Right atrium auricular region (tissue), 2 donors: ENCODE measurements at regions not wholly inside any gene's neighbourhood (a gene's known extent, or its start where the extent isn't known, plus 50 kb on each side); places are given as distances from the start of the nearest gene placed in this dataset.

Experiments
- DNase-seq: peaks from one replicate; pipeline ENCODE4 v3.0.0-alpha.2; 2019; ENCODE audit warnings: low spot score
- H3K27ac ChIP-seq, 2 donors: fragments of 200-600 bp; sonication (generic); 1 replicate in 1 of 2; 2 replicates in 1 of 2; pipeline ENCODE4 v1.5.1; 2016 to 2019
- H3K27me3 ChIP-seq, 2 donors: fragments of 200-600 bp; sonication (generic); one replicate each; pipeline versions ENCODE4 v1.5.1 to v1.6.0; 2017 to 2019
- H3K36me3 ChIP-seq: fragments of 200-600 bp; sonication (generic); one replicate; pipeline ENCODE4 v1.5.1; 2016
- H3K4me1 ChIP-seq, 2 donors: fragments of 200-600 bp; sonication (generic); one replicate each; pipeline versions ENCODE4 v1.5.1 to v1.6.0; 2017 to 2019
- H3K4me3 ChIP-seq, 2 donors: fragments of 200-600 bp; sonication (generic); 1 replicate in 1 of 2; 2 replicates in 1 of 2; pipeline ENCODE4 v1.5.1; 2017 to 2019; ENCODE audit warnings: mild to moderate bottlenecking in 1 of 2, moderate library complexity in 1 of 2
- H3K9me3 ChIP-seq, 2 donors: fragments of 200-600 bp; sonication (generic); one replicate each; pipeline ENCODE4 v1.5.1; 2019
- TF ChIP-seq, protein P1 (sequence below), 2 donors: fragments of 200-600 bp; sonication (generic); IDR thresholded peaks; one replicate each; pipeline ENCODE4 v1.5.1; 2019; ENCODE audit warnings: antibody characterized with exemption in 2 of 2

DNA sequence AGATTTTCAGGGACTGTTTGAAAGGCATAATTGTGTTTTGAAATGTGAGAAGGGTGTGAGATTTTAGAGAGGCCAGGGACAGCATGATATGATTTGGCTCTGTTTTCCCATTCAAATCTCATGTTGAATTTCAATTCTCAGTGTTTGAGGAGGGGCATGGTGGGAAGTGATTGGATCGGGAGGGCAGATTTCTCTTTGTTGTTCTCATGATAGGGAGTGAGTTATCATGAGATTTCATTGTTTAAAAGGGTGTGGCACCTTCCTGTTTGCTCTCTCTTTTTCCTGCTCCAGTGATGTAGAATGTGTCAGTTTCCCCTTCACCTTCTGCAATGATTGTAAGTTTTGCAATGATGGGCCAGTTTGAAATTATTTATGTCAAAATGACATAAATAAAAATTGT, 113.0 kb upstream of the PCDH15 start:
- Histone ChIP-seq H3K4me3 (no peak overlapping the region), H3K27ac (no peak overlapping the region), H3K27me3 (no peaks in the 10 kb centered on the region), H3K36me3 (no peaks in the 10 kb centered on the region), H3K9me3 (no peaks in the 10 kb centered on the region), H3K4me1 (no peaks in the 10 kb centered on the region)
- TF ChIP-seq, protein P1, sequence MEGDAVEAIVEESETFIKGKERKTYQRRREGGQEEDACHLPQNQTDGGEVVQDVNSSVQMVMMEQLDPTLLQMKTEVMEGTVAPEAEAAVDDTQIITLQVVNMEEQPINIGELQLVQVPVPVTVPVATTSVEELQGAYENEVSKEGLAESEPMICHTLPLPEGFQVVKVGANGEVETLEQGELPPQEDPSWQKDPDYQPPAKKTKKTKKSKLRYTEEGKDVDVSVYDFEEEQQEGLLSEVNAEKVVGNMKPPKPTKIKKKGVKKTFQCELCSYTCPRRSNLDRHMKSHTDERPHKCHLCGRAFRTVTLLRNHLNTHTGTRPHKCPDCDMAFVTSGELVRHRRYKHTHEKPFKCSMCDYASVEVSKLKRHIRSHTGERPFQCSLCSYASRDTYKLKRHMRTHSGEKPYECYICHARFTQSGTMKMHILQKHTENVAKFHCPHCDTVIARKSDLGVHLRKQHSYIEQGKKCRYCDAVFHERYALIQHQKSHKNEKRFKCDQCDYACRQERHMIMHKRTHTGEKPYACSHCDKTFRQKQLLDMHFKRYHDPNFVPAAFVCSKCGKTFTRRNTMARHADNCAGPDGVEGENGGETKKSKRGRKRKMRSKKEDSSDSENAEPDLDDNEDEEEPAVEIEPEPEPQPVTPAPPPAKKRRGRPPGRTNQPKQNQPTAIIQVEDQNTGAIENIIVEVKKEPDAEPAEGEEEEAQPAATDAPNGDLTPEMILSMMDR (IDR thresholded peaks at IDR 0.05): no peak
- DNase-seq: no peak

DNA sequence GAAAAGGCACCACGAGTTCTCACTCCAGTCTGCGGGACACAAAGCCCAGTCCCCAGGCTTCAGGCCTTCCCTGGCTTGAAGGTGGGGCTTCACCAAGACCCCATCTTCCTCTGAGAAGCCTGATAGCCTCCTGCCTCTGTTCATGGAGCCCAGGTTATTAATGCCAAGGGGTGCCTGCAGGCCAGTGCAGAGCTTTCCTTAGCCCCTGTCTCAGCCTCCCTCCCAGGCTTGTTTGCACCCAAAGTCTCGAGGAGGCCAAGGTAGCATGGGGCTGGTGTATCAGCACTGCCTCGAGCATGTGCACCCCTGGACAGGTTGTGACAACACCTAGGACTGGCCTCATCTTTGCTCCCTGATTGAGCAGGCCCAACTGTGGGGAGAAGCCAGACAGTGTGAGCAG, 108.1 kb upstream of the PCDH15 start:
- Histone ChIP-seq H3K36me3 (no peaks in the 10 kb centered on the region), H3K4me3 (no peak overlapping the region), H3K27ac (no peak overlapping the region), H3K27me3 (no peaks in the 10 kb centered on the region), H3K9me3 (no peaks in the 10 kb centered on the region), H3K4me1 (no peaks in the 10 kb centered on the region)
- TF ChIP-seq, protein P1 (IDR thresholded peaks at IDR 0.05): no peak
- no peak for DNase-seq

DNA sequence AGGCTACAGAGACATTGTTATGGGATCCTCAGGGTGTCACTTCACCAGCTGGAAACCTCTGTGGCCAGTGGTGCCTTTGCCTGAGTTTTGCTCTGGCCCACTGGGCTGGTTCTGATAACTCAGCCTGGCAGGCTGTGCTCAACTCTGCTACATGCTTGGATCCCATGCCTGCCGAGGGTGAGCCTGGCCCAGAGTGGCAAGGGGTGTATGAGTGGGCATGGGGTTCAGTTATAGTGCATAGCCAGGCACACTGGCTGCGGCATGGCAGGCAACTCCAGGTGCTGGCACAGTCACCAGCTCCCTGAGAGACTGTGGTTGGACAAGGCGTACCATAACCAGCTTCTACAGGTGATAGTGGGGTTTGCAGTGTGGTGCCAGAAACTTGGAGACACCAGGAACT, 107.0 kb upstream of the PCDH15 start:
- Histone ChIP-seq H3K4me1 (no peaks in the 10 kb centered on the region), H3K9me3 (no peaks in the 10 kb centered on the region), H3K4me3 (no peak overlapping the region), H3K36me3 (no peaks in the 10 kb centered on the region), H3K27me3 (no peaks in the 10 kb centered on the region), H3K27ac (no peak overlapping the region)
- TF ChIP-seq, protein P1 (IDR thresholded peaks at IDR 0.05): no peak
- no peak for DNase-seq

DNA sequence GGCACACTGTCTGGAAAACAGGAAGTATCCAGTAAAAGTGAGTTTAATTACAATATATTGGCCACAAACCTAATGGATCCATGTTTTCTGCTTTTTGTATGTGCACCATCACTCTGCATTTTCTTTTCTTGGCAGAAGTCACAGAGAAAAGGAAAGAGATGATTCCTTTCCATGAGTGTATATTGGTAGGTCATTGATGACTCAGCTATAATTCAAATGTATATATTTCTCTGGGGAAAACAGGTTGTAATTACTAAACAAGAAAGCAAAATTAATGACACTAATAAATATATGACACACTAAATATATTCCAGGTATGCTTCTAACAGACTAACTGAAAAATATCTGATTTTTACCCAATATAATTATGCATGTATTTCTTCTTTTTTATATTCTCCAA, 105.9 kb upstream of the PCDH15 start:
- Histone ChIP-seq H3K27ac (no peak overlapping the region), H3K9me3 (no peaks in the 10 kb centered on the region), H3K27me3 (no peaks in the 10 kb centered on the region), H3K4me3 (no peak overlapping the region), H3K4me1 (no peaks in the 10 kb centered on the region), H3K36me3 (no peaks in the 10 kb centered on the region)
- DNase-seq: no peak
- TF ChIP-seq, protein P1 (IDR thresholded peaks at IDR 0.05): no peak

DNA sequence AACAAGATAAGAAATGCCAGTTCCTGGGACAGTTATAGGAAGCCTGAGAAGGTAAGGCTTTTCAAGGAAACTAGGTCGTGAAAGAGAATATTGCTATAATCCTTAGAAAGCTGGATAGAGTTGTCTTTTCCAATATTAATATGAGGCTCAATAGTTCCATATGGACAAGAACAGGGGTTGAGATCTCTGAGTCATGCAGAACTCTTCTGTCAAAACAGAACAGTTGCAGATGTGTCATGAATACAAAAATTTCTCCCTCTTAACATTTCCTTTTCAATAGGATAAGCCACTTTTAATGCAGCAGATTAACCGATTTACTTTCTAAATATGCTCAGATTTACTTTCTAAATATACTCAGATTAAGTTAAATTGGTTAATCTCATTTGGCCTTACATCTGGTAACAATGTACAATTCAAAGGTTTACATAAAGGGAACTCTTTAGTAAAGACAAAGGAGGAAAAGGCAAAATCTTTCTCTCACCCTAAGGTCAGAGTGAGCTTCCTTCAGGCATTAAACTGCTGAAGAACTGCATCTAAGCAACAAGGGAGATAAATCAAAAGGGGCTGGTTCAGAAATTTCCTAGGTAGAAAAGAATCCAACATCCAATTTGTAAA, 104.7 kb upstream of the PCDH15 start:
- no peaks in the 10 kb centered on the region for H3K9me3 ChIP-seq
- H3K36me3 ChIP-seq: no peaks in the 10 kb centered on the region
- H3K4me3 ChIP-seq: no peak overlapping the region
- DNase-seq: no peak
- TF ChIP-seq, protein P1 (IDR thresholded peaks at IDR 0.05): no peak
- no peaks in the 10 kb centered on the region for H3K27me3 ChIP-seq
- no peak overlapping the region for H3K27ac ChIP-seq
- no peaks in the 10 kb centered on the region for H3K4me1 ChIP-seq

DNA sequence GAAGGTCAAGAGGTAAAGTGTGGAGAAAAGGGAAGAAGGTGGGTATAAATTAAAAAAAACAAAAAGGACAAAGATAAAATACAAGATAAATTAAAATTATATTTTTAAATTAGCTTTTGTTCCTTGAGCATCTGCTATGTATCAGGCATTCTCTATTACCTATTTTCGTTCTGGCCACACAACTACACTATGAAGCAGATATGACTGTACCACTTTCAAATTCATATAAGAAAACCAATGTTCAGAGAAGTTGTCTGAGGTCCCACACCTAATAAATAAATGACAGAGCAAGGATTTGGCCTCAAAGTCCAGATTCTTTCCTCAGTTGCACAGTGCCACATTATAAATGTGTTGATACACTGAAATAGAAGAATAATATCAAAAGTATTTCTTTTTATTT, 103.8 kb upstream of the PCDH15 start:
- no peaks in the 10 kb centered on the region for H3K36me3 ChIP-seq
- TF ChIP-seq, protein P1 (IDR thresholded peaks at IDR 0.05): no peak
- no peaks in the 10 kb centered on the region for H3K4me1 ChIP-seq

More for the DNA sequence above, 103.8 kb upstream of the PCDH15 start:
- no peaks in the 10 kb centered on the region for H3K9me3 ChIP-seq
- no peak overlapping the region for H3K27ac ChIP-seq
- DNase-seq: no peak
- H3K4me3 ChIP-seq: no peak overlapping the region
- no peaks in the 10 kb centered on the region for H3K27me3 ChIP-seq
